ENCODE measurements at regions not wholly inside any gene's neighbourhood (a gene's known extent, or its start where the extent isn't known, plus 50 kb on each side); places are given as distances from the start of the nearest gene placed in this dataset.

DNA sequence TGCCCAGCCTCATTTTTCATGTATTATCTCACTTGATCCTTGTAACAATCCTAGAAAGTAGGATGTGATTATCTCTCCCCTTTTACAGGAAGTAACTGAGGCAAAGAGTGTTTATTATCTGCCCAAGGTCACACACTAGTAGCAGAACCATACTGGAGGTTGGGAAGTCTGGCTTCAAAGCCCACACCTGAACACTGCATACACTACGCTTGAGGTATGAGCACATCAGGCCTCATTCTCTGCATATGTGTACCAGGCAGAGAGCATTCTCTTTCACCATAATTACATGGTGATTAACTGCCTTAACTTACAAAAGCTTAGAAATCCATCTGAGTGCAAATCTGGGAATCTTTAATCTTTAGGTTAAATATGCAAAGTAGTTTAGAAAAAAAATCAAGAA, 361.8 kb downstream of the MFSD1 start:
- Mint-ChIP-seq H3K27me3 (ENCODE audit: insufficient read depth) (peaks cover 4% of the 10 kb centered on the region), H3K4me1 (peaks cover 2% of the 10 kb centered on the region), H3K9me3 (no peaks in the 10 kb centered on the region), H3K27ac (no peak overlapping the region), H3K36me3 (ENCODE audit: low read depth) (no peaks in the 10 kb centered on the region), H3K4me3 (no peak overlapping the region)
- TF ChIP-seq, protein P1, sequence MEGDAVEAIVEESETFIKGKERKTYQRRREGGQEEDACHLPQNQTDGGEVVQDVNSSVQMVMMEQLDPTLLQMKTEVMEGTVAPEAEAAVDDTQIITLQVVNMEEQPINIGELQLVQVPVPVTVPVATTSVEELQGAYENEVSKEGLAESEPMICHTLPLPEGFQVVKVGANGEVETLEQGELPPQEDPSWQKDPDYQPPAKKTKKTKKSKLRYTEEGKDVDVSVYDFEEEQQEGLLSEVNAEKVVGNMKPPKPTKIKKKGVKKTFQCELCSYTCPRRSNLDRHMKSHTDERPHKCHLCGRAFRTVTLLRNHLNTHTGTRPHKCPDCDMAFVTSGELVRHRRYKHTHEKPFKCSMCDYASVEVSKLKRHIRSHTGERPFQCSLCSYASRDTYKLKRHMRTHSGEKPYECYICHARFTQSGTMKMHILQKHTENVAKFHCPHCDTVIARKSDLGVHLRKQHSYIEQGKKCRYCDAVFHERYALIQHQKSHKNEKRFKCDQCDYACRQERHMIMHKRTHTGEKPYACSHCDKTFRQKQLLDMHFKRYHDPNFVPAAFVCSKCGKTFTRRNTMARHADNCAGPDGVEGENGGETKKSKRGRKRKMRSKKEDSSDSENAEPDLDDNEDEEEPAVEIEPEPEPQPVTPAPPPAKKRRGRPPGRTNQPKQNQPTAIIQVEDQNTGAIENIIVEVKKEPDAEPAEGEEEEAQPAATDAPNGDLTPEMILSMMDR (conservative IDR thresholded peaks at IDR 0.05), result no peak
- H3K4me3 ChIP-seq (ENCODE audit: low read length), result no peak overlapping the region
- H3K27me3 ChIP-seq (ENCODE audit: control insufficient read depth, insufficient read depth, low read length, poor library complexity, severe bottlenecking), result no peaks in the 10 kb centered on the region
- no peaks in the 10 kb centered on the region for H3K9me3 ChIP-seq (ENCODE audit: control insufficient read depth, low read length)
- DNase-seq, result no peak
- no peak overlapping the region for H3K9ac ChIP-seq (ENCODE audit: extremely low read depth, low read length, poor library complexity, severe bottlenecking)
- H3K4me1 ChIP-seq (ENCODE audit: control insufficient read depth, insufficient read depth, low read length), result no peaks in the 10 kb centered on the region
- H3K27ac ChIP-seq (ENCODE audit: low read depth, low read length), result no peak overlapping the region
- WGBS, 2 experiments (ENCODE audit: insufficient coverage in 1 of 2, insufficient read length in 1 of 2), result 94% methylated on average over 1 of the region's 1 CpG; no CpG with 5 or more reads in 1 of the 2 experiments
- no peaks in the 10 kb centered on the region for H3K36me3 ChIP-seq (ENCODE audit: control insufficient read depth, insufficient read depth, low read length)

DNA sequence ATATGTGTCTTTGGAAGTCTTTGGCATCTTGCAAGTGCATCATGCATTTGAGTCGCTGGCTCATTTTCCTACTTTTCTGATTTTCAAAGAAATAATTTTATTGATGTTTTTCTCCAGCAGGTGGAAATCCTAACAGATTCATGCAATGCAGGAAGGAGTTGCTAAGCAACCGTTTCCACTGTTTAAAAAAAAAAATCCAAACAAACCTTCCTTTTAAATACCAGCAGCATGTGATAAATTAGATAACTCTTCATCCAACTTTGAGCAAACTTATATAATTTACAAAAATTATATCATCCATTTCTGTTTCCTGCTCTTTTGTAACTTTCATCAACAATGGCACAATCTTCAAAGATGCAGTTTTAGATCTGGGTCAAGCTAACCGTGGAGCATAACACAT, 364.1 kb downstream of the MFSD1 start:
- TF ChIP-seq, protein P1 (conservative IDR thresholded peaks at IDR 0.05), result no peak
- 90 to 95% methylated on average over 2 to 3 of the region's 3 CpGs for WGBS, 2 experiments (ENCODE audit: insufficient coverage in 1 of 2, insufficient read length in 1 of 2)
- Mint-ChIP-seq H3K36me3 (ENCODE audit: low read depth) (no peaks in the 10 kb centered on the region), H3K9me3 (no peaks in the 10 kb centered on the region), H3K27me3 (ENCODE audit: insufficient read depth) (no peaks in the 10 kb centered on the region), H3K4me3 (no peak overlapping the region), H3K27ac (no peak overlapping the region), H3K4me1 (no peaks in the 10 kb centered on the region)
- H3K36me3 ChIP-seq (ENCODE audit: control insufficient read depth, insufficient read depth, low read length), result no peaks in the 10 kb centered on the region
- no peaks in the 10 kb centered on the region for H3K27me3 ChIP-seq (ENCODE audit: control insufficient read depth, insufficient read depth, low read length, poor library complexity, severe bottlenecking)
- no peak for DNase-seq
- no peaks in the 10 kb centered on the region for H3K9me3 ChIP-seq (ENCODE audit: control insufficient read depth, low read length)
- H3K4me3 ChIP-seq (ENCODE audit: low read length), result no peak overlapping the region
- H3K9ac ChIP-seq (ENCODE audit: extremely low read depth, low read length, poor library complexity, severe bottlenecking), result no peak overlapping the region
- no peak overlapping the region for H3K27ac ChIP-seq (ENCODE audit: low read depth, low read length)
- no peaks in the 10 kb centered on the region for H3K4me1 ChIP-seq (ENCODE audit: control insufficient read depth, insufficient read depth, low read length)

DNA sequence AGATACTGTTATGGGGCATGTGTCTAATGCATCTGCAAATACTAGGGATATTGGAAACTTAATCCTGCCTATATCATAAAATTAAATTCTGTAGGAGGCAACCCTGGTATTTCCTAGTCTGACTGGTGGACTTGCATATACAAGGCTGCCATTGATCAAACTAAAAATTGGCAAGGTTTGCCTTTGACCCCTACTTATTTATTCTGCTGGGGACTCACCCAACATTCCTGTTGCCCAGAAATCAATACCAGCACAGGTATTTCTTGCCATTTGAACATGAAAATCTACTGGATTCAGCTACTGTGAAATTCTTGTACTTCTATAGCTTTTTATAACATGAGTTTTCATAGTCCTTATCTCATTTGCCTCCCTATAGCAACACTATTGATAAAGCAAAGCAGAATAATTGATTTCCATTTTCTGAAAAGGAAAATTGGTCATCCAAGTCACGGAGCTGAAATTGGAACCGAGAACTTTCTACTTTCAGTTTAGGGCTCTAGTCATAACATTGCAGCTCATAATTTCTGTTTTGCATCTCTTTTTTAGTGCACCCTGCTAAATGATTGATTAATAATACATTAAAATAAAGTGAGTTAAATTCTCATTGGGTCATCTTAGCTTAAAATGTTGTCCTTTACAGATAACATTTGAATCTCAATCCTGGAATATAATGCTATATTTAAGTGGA, 365.2 kb downstream of the MFSD1 start:
- 89% methylated on average over 2 of the region's 2 CpGs; no CpG with 5 or more reads in 1 of the 2 experiments for WGBS, 2 experiments (ENCODE audit: insufficient coverage in 1 of 2, insufficient read length in 1 of 2)
- no peaks in the 10 kb centered on the region for H3K27me3 Mint-ChIP-seq (ENCODE audit: insufficient read depth)
- no peak overlapping the region for H3K27ac ChIP-seq (ENCODE audit: low read depth, low read length)
- no peaks in the 10 kb centered on the region for H3K4me1 Mint-ChIP-seq
- no peak overlapping the region for H3K27ac Mint-ChIP-seq
- H3K27me3 ChIP-seq (ENCODE audit: control insufficient read depth, insufficient read depth, low read length, poor library complexity, severe bottlenecking), result no peaks in the 10 kb centered on the region
- no peaks in the 10 kb centered on the region for H3K9me3 Mint-ChIP-seq
- DNase-seq, result no peak
- H3K36me3 ChIP-seq (ENCODE audit: control insufficient read depth, insufficient read depth, low read length), result no peaks in the 10 kb centered on the region
- no peaks in the 10 kb centered on the region for H3K36me3 Mint-ChIP-seq (ENCODE audit: low read depth)
- no peak overlapping the region for H3K4me3 Mint-ChIP-seq
- no peak overlapping the region for H3K4me3 ChIP-seq (ENCODE audit: low read length)
- H3K4me1 ChIP-seq (ENCODE audit: control insufficient read depth, insufficient read depth, low read length), result no peaks in the 10 kb centered on the region
- no peaks in the 10 kb centered on the region for H3K9me3 ChIP-seq (ENCODE audit: control insufficient read depth, low read length)
- H3K9ac ChIP-seq (ENCODE audit: extremely low read depth, low read length, poor library complexity, severe bottlenecking), result no peak overlapping the region
- TF ChIP-seq, protein P1 (conservative IDR thresholded peaks at IDR 0.05), result no peak

Data from endodermal cell (in vitro differentiated cells).